NOMO-1 treated with dmso at 0.1 percent for 144 hours (cell line): ENCODE measurements at regions not wholly inside any gene's neighbourhood (a gene's known extent, or its start where the extent isn't known, plus 50 kb on each side); places are given as distances from the start of the nearest gene placed in this dataset.
"Not testable (repeated sequence)": the region's sequence is repeated elsewhere in the genome, so short reads cannot be mapped to it uniquely, and the experiment has no call there.

ENCODE experiments used
- DNase-seq: peaks from one replicate; lab custom pipeline; 2025; ENCODE audit not compliant: unreplicated experiment; lab: John Stamatoyannopoulos, UW

GRCh38 chr18:5721924-5722323 is 173.4 kb downstream of the TMEM200C start:
- DNase-seq = no peak

- no peak for DNase-seq
These were observed 175.2 kb downstream of the TMEM200C start for GRCh38 chr18:5720132-5720531.

- DNase-seq = no peak
These were observed 173.5 kb upstream of the EPB41L3 start for GRCh38 chr18:5717256-5717655.

- no peak for DNase-seq
These were observed 166.9 kb upstream of the EPB41L3 start for GRCh38 chr18:5710676-5711075.

- DNase-seq = no peak
These were observed 166.4 kb upstream of the EPB41L3 start for GRCh38 chr18:5710235-5710634.

- peak; percentile 37 for DNase-seq
These were observed 165.8 kb upstream of the EPB41L3 start for GRCh38 chr18:5709476-5710095.

GRCh38 chr18:5707586-5707985 is 163.8 kb upstream of the EPB41L3 start:
- no peak for DNase-seq

- no peak for DNase-seq
These were observed 161.6 kb upstream of the EPB41L3 start for GRCh38 chr18:5705393-5705792.

GRCh38 chr18:5704847-5705246 is 161.1 kb upstream of the EPB41L3 start:
- DNase-seq = no peak

- not testable (repeated sequence) for DNase-seq
These were observed 158.2 kb upstream of the EPB41L3 start for GRCh38 chr18:5702016-5702415.

GRCh38 chr18:5693699-5694294 is 150.0 kb upstream of the EPB41L3 start:
- no peak for DNase-seq

GRCh38 chr18:5678779-5679406 is 135.1 kb upstream of the EPB41L3 start:
- DNase-seq = no peak

- DNase-seq = no peak
These were observed 134.5 kb upstream of the EPB41L3 start for GRCh38 chr18:5678278-5678677.

GRCh38 chr18:5673616-5674015 is 129.8 kb upstream of the EPB41L3 start:
- DNase-seq = no peak

- DNase-seq = no peak
These were observed 125.8 kb upstream of the EPB41L3 start for GRCh38 chr18:5669585-5669984.

- no peak for DNase-seq
These were observed 124.4 kb upstream of the EPB41L3 start for GRCh38 chr18:5668087-5668715.

GRCh38 chr18:5667356-5667755 is 123.6 kb upstream of the EPB41L3 start:
- DNase-seq = no peak

- no peak for DNase-seq
These were observed 118.8 kb upstream of the EPB41L3 start for GRCh38 chr18:5662586-5663090.

GRCh38 chr18:5661179-5661578 is 117.4 kb upstream of the EPB41L3 start:
- no peak for DNase-seq

- DNase-seq = no peak
These were observed 110.0 kb upstream of the EPB41L3 start for GRCh38 chr18:5653802-5654201.

GRCh38 chr18:5651736-5652135 is 107.9 kb upstream of the EPB41L3 start:
- DNase-seq = no peak

- no peak for DNase-seq
These were observed 105.6 kb upstream of the EPB41L3 start for GRCh38 chr18:5649439-5649838.
